Naive thymus-derived CD4-positive, alpha-beta T cell (primary cell): ENCODE measurements at regions not wholly inside any gene's neighbourhood (a gene's known extent, or its start where the extent isn't known, plus 50 kb on each side); places are given as distances from the start of the nearest gene placed in this dataset.

ENCODE experiments used
- ATAC-seq: fragments of 150-1000 bp; cut with Tn5 transposase; 2 replicates; pipeline ENCODE4 v1.10.0; 2021; ENCODE audit warnings: mild to moderate bottlenecking, moderate library complexity
- CTCF ChIA-PET: fragments of 350-600 bp; sonication (Branson Sonifier 250); formaldehyde crosslinking; loops from one replicate; lab custom pipeline; 2021; ENCODE audit warnings: antibody characterized with exemption; lab: Charles Lee
- POLR2A ChIA-PET: fragments of 350-600 bp; sonication (Branson Sonifier 250); formaldehyde crosslinking; loops from one replicate; lab custom pipeline; 2021; ENCODE audit warnings: antibody characterized with exemption, inconsistent platforms; lab: Charles Lee
- DNase-seq, 9 donors: peaks; one replicate each; pipeline versions ENCODE4 v3.0.0 to v3.0.0-alpha.2; 2020 to 2022; ENCODE audit warnings: mixed read lengths in 1 of 9
- H3K27ac ChIP-seq: one replicate; pipeline ENCODE4 v1.7.0; 2013; ENCODE audit warnings: mild to moderate bottlenecking, low read depth, low read length, moderate library complexity
- H3K27me3 ChIP-seq, 2 donors: one replicate each; pipeline ENCODE4 v1.7.0; 2013; ENCODE audit warnings: low read length in 2 of 2, mild to moderate bottlenecking in 2 of 2, moderate library complexity in 2 of 2; ENCODE audit not compliant: control insufficient read depth in 2 of 2, insufficient read depth in 2 of 2
- H3K36me3 ChIP-seq, 3 experiments: 1 replicate in 2 of 3; 2 replicates in 1 of 3; pipeline ENCODE4 v1.7.0; 2013; ENCODE audit warnings: low read length in 3 of 3, mild to moderate bottlenecking in 3 of 3, moderate library complexity in 1 of 3; ENCODE audit not compliant: insufficient read depth in 3 of 3, control insufficient read depth in 2 of 3
- H3K4me1 ChIP-seq, 2 donors: one replicate each; pipeline ENCODE4 v1.7.0; 2013; ENCODE audit warnings: low read length in 2 of 2, mild to moderate bottlenecking in 2 of 2, moderate library complexity in 1 of 2; ENCODE audit not compliant: control insufficient read depth in 2 of 2, insufficient read depth in 2 of 2
- H3K4me3 ChIP-seq: 2 replicates; pipeline ENCODE4 v1.7.0; 2013; ENCODE audit warnings: mild to moderate bottlenecking, low read length
- H3K9me3 ChIP-seq, 3 experiments: 1 replicate in 2 of 3; 2 replicates in 1 of 3; pipeline ENCODE4 v1.7.0; 2013; ENCODE audit warnings: low read length in 3 of 3; ENCODE audit not compliant: control insufficient read depth in 2 of 3
- H3K27ac Mint-ChIP-seq, 9 donors: one replicate each; pipeline ENCODE4 v1.8.0; 2020 to 2022; ENCODE audit warnings: mixed read lengths in 9 of 9, mild to moderate bottlenecking in 8 of 9, moderate library complexity in 5 of 9, inconsistent platforms in 2 of 9
- H3K27me3 Mint-ChIP-seq, 5 donors: one replicate each; pipeline ENCODE4 v1.8.0; 2021 to 2022; ENCODE audit warnings: mixed read lengths in 5 of 5, mild to moderate bottlenecking in 1 of 5
- H3K36me3 Mint-ChIP-seq, 5 donors: one replicate each; pipeline ENCODE4 v1.8.0; 2020 to 2022; ENCODE audit warnings: mixed read lengths in 5 of 5, mild to moderate bottlenecking in 3 of 5, inconsistent platforms in 1 of 5
- H3K4me1 Mint-ChIP-seq, 7 donors: one replicate each; pipeline ENCODE4 v1.8.0; 2020 to 2022; ENCODE audit warnings: mixed read lengths in 7 of 7, mild to moderate bottlenecking in 3 of 7, inconsistent platforms in 1 of 7
- H3K4me3 Mint-ChIP-seq, 10 donors: one replicate each; pipeline ENCODE4 v1.8.0; 2020 to 2022; ENCODE audit warnings: mild to moderate bottlenecking in 10 of 10, mixed read lengths in 10 of 10, moderate library complexity in 6 of 10, inconsistent platforms in 2 of 10
- H3K9me3 Mint-ChIP-seq, 11 donors: one replicate each; pipeline ENCODE4 v1.8.0; 2020 to 2022; ENCODE audit warnings: mixed read lengths in 11 of 11, mild to moderate bottlenecking in 4 of 11, inconsistent platforms in 1 of 11, moderate library complexity in 1 of 11
- intact Hi-C, 2 donors: fragments of 100-400 bp; cut with micrococcal nuclease; formaldehyde crosslinking; loops; one replicate each; pipeline ENCODE4 v1.15.1; 2023

GRCh38 chr12:111105294-111105693, 184.9 kb upstream of the MYL2 start:
- Mint-ChIP-seq H3K27ac (no peak overlapping the region), H3K27me3 (peaks cover 0 to 10% (median 0%) of the 10 kb centered on the region in 5 donors), H3K36me3 (peaks cover 0 to 4% (median 0%) of the 10 kb centered on the region in 5 donors), H3K4me1 (peaks cover 0 to 6% (median 0%) of the 10 kb centered on the region in 7 donors), H3K9me3 (peaks cover 0 to 4% (median 0%) of the 10 kb centered on the region in 11 donors), H3K4me3 (no peak overlapping the region)
- H3K4me3 ChIP-seq: no peak overlapping the region
- no peak overlapping the region for H3K27ac ChIP-seq
- ChIA-PET POLR2A (no interaction called here), CTCF (no interaction called here)
- no peaks in the 10 kb centered on the region for H3K36me3 ChIP-seq
- intact Hi-C loops: no loop called here
- no peaks in the 10 kb centered on the region for H3K4me1 ChIP-seq
- H3K9me3 ChIP-seq: no peaks in the 10 kb centered on the region
- ATAC-seq: no peak
- DNase-seq: no peak
- H3K27me3 ChIP-seq: no peaks in the 10 kb centered on the region

- no peak for ATAC-seq
- no peak for DNase-seq
- H3K36me3 Mint-ChIP-seq: peaks cover 0 to 4% (median 0%) of the 10 kb centered on the region in 5 donors
- no peaks in the 10 kb centered on the region for H3K4me1 ChIP-seq
- H3K9me3 ChIP-seq: no peaks in the 10 kb centered on the region
- intact Hi-C loops: no loop called here
- no peak overlapping the region for H3K4me3 ChIP-seq
- H3K27me3 ChIP-seq: no peaks in the 10 kb centered on the region
- CTCF ChIA-PET: no interaction called here
- H3K27me3 Mint-ChIP-seq: peaks cover 0 to 12% (median 0%) of the 10 kb centered on the region in 5 donors
- H3K9me3 Mint-ChIP-seq: peaks cover 0 to 4% (median 0%) of the 10 kb centered on the region in 11 donors
- H3K27ac Mint-ChIP-seq: no peak overlapping the region
- H3K36me3 ChIP-seq: no peaks in the 10 kb centered on the region
- POLR2A ChIA-PET: interaction anchor here (1.3 kb wide), 1 partner anchor 10 kb away, joined by 5 read pairs; no protein-coding TSS in a partner anchor
- H3K27ac ChIP-seq: no peak overlapping the region
- H3K4me1 Mint-ChIP-seq: peaks cover 7 to 16% (median 9%) of the 10 kb centered on the region in 7 donors
- H3K4me3 Mint-ChIP-seq: no peak overlapping the region
Observed at GRCh38 chr12:111103583-111103982, 183.2 kb upstream of the MYL2 start.

DNA sequence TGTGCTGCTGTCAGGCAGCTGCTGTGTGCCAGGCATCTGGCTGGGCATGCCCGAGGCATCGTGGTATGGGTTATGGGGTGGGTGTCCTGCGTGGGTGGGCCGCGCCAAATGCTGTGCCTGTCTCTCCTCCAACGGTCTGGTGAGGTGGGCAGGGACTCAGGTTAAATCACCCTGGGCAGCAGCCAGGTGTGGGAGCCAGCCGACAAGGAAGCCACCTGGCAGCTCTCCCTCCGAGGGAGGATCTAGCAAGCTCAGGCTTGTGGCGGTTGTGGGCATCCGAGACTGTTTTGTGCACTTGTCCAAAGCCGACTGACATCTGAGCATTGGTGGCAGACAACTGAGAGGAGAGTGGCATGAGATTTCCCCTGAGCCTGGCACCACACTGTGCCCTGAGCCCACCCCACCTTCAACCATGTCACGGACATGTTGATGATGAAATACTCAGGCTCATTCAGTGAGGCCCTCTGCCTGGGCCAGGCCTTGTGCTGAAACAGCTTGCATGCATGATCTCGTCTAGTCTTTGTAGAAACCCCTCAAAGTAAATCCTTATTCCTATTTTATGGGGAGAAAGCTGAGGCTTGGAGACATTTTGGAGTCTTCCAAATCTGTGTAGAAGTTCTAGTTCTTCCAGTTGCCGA, 181.8 kb upstream of the MYL2 start:
- H3K27ac Mint-ChIP-seq: peak overlapping the region in 2 of 9 donors; percentile 5 to 30
- ATAC-seq (no peak), DNase-seq (no peak)
- Histone ChIP-seq H3K27ac (no peak overlapping the region), H3K4me1 (no peaks in the 10 kb centered on the region), H3K27me3 (no peaks in the 10 kb centered on the region), H3K9me3 (no peaks in the 10 kb centered on the region), H3K36me3 (no peaks in the 10 kb centered on the region), H3K4me3 (no peak overlapping the region)
- peaks cover 0 to 12% (median 0%) of the 10 kb centered on the region in 5 donors for H3K27me3 Mint-ChIP-seq
- intact Hi-C loops: no loop called here
- peaks cover 0 to 4% (median 0%) of the 10 kb centered on the region in 5 donors for H3K36me3 Mint-ChIP-seq
- ChIA-PET POLR2A (interaction anchor here (1.3 kb wide), 1 partner anchor 8 kb away, joined by 5 read pairs; no protein-coding TSS in a partner anchor), CTCF (no interaction called here)
- peaks cover 8 to 14% (median 9%) of the 10 kb centered on the region in 7 donors for H3K4me1 Mint-ChIP-seq
- H3K4me3 Mint-ChIP-seq: no peak overlapping the region
- peaks cover 0 to 4% (median 0%) of the 10 kb centered on the region in 11 donors for H3K9me3 Mint-ChIP-seq

DNA sequence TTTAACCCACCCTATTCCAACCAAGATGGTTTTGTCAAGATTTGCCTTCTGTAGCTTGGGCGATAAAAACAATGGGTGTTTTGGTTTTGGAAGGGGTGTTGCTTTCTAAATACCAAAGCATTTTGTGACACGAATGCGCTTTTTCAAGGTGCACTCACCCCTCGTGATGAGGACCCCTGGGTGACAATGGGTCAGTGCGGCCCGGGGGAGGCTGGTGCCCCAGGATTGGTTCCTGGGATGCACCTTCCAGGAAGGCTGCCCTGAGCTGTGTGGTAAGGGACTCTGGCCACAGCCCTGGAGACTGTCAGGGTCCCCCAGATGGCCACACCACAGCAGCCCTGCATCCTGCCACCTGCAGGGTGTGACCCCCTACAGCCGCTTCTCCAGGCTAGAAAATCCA, 180.6 kb upstream of the MYL2 start:
- intact Hi-C loops: no loop called here
- H3K27ac Mint-ChIP-seq: no peak overlapping the region
- ATAC-seq: no peak

GRCh38 chr12:111100554-111100953, 180.2 kb upstream of the MYL2 start:
- peaks cover 0 to 7% (median 0%) of the 10 kb centered on the region in 5 donors for H3K27me3 Mint-ChIP-seq
- H3K4me3 ChIP-seq: no peak overlapping the region
- H3K4me3 Mint-ChIP-seq: no peak overlapping the region
- intact Hi-C loops: no loop called here
- H3K27ac ChIP-seq: no peak overlapping the region
- no peaks in the 10 kb centered on the region for H3K36me3 ChIP-seq
- peaks cover 8 to 14% (median 9%) of the 10 kb centered on the region in 7 donors for H3K4me1 Mint-ChIP-seq
- no peaks in the 10 kb centered on the region for H3K27me3 ChIP-seq
- H3K36me3 Mint-ChIP-seq: peaks cover 0 to 4% (median 0%) of the 10 kb centered on the region in 5 donors
- H3K4me1 ChIP-seq: no peaks in the 10 kb centered on the region
- DNase-seq (no peak), ATAC-seq (no peak)
- no peaks in the 10 kb centered on the region for H3K9me3 ChIP-seq
- ChIA-PET CTCF (no interaction called here), POLR2A (no interaction called here)
- peaks cover 0 to 4% (median 0%) of the 10 kb centered on the region in 11 donors for H3K9me3 Mint-ChIP-seq
- H3K27ac Mint-ChIP-seq: no peak overlapping the region

More for the DNA sequence above, 180.6 kb upstream of the MYL2 start:
- no peak overlapping the region for H3K4me3 Mint-ChIP-seq
- peaks cover 0 to 4% (median 0%) of the 10 kb centered on the region in 11 donors for H3K9me3 Mint-ChIP-seq
- peaks cover 0 to 7% (median 0%) of the 10 kb centered on the region in 5 donors for H3K27me3 Mint-ChIP-seq
- peaks cover 0 to 4% (median 0%) of the 10 kb centered on the region in 5 donors for H3K36me3 Mint-ChIP-seq
- Histone ChIP-seq H3K9me3 (no peaks in the 10 kb centered on the region), H3K4me1 (no peaks in the 10 kb centered on the region), H3K27me3 (no peaks in the 10 kb centered on the region), H3K4me3 (no peak overlapping the region), H3K36me3 (no peaks in the 10 kb centered on the region), H3K27ac (no peak overlapping the region)
- POLR2A ChIA-PET: no interaction called here
- H3K4me1 Mint-ChIP-seq: peaks cover 8 to 14% (median 9%) of the 10 kb centered on the region in 7 donors
- CTCF ChIA-PET: no interaction called here
- DNase-seq: no peak

- Histone ChIP-seq H3K27me3 (no peaks in the 10 kb centered on the region), H3K36me3 (no peaks in the 10 kb centered on the region), H3K9me3 (no peaks in the 10 kb centered on the region), H3K4me1 (no peaks in the 10 kb centered on the region), H3K27ac (no peak overlapping the region), H3K4me3 (no peak overlapping the region)
- intact Hi-C loops: no loop called here
- POLR2A ChIA-PET: no interaction called here
- Mint-ChIP-seq H3K36me3 (peaks cover 0 to 4% (median 0%) of the 10 kb centered on the region in 5 donors), H3K27me3 (peaks cover 0 to 7% (median 0%) of the 10 kb centered on the region in 5 donors), H3K4me3 (no peak overlapping the region), H3K27ac (no peak overlapping the region), H3K9me3 (peaks cover 0 to 4% (median 0%) of the 10 kb centered on the region in 11 donors), H3K4me1 (peaks cover 8 to 14% (median 9%) of the 10 kb centered on the region in 7 donors)
- DNase-seq (no peak), ATAC-seq (no peak)
- CTCF ChIA-PET: no interaction called here
Observed at GRCh38 chr12:111100003-111100402, 179.6 kb upstream of the MYL2 start.
